ENCODE measurements at regions not wholly inside any gene's neighbourhood (a gene's known extent, or its start where the extent isn't known, plus 50 kb on each side); places are given as distances from the start of the nearest gene placed in this dataset.
"Not testable (repeated sequence)": the region's sequence is repeated elsewhere in the genome, so short reads cannot be mapped to it uniquely, and the experiment has no call there.

GRCh38 chr14:103271189-103271588 lies 62.8 kb upstream of the EIF5 start:
- DNase-seq (ENCODE audit: low spot score) = no peak

- DNase-seq (ENCODE audit: low spot score) = no peak
These were observed 60.8 kb upstream of the EIF5 start for GRCh38 chr14:103273145-103273744.

GRCh38 chr14:103273745-103274615 lies 60.1 kb upstream of the EIF5 start:
- DNase-seq (ENCODE audit: low spot score) = no peak

GRCh38 chr14:103275000-103275399 lies 59.0 kb upstream of the EIF5 start:
- DNase-seq (ENCODE audit: low spot score) = no peak

- DNase-seq (ENCODE audit: low spot score) = no peak
These were observed 56.1 kb upstream of the EIF5 start for GRCh38 chr14:103277931-103278330.

- DNase-seq (ENCODE audit: low spot score) = no peak
These were observed 54.7 kb upstream of the EIF5 start for GRCh38 chr14:103279142-103280025.

GRCh38 chr14:103280278-103280928 lies 53.6 kb upstream of the EIF5 start:
- no peak for DNase-seq (ENCODE audit: low spot score)

- no peak for DNase-seq (ENCODE audit: low spot score)
These were observed 52.4 kb upstream of the EIF5 start for GRCh38 chr14:103281496-103282231.

GRCh38 chr14:103282309-103282708 lies 51.7 kb upstream of the EIF5 start:
- DNase-seq (ENCODE audit: low spot score) = not testable (repeated sequence)

GRCh38 chr14:103282932-103283331 lies 51.1 kb upstream of the EIF5 start:
- DNase-seq (ENCODE audit: low spot score) = no peak

- no peak for DNase-seq (ENCODE audit: low spot score)
These were observed 50.1 kb upstream of the EIF5 start for GRCh38 chr14:103283916-103284315.

All from D341Med (cell line).